ENCODE measurements at regions not wholly inside any gene's neighbourhood (a gene's known extent, or its start where the extent isn't known, plus 50 kb on each side); places are given as distances from the start of the nearest gene placed in this dataset.

- no peak overlapping the region for H3K4me3 ChIP-seq (ENCODE audit: low read depth in 1 of 5, low read length in 5 of 5)
- H3K4me1 ChIP-seq (ENCODE audit: control insufficient read depth in 5 of 5, insufficient read depth in 5 of 5, low read length in 5 of 5) = no peaks in the 10 kb centered on the region
- no peak overlapping the region for H3K27ac ChIP-seq (ENCODE audit: low read depth, low read length)
- peaks cover 2 to 31% (median 25%) of the 10 kb centered on the region in 5 donors for H3K9me3 ChIP-seq (ENCODE audit: control insufficient read depth in 5 of 5, low read length in 5 of 5)
- H3K9ac ChIP-seq (ENCODE audit: low read length in 5 of 5) = no peak overlapping the region
- H3K27me3 ChIP-seq (ENCODE audit: control insufficient read depth in 5 of 5, insufficient read depth in 4 of 5, low read length in 5 of 5) = peaks cover 0 to 5% (median 0%) of the 10 kb centered on the region in 5 donors
- no peaks in the 10 kb centered on the region for H3K36me3 ChIP-seq (ENCODE audit: control insufficient read depth in 5 of 5, insufficient read depth in 5 of 5, low read length in 5 of 5)
Measured at GRCh38 chr22:48675830-48676145, 1151.9 kb downstream of the BRD1 start.

GRCh38 chr22:48675141-48675829 is 1152.4 kb downstream of the BRD1 start:
- H3K27ac ChIP-seq (ENCODE audit: low read depth, low read length) = no peak overlapping the region
- H3K4me3 ChIP-seq (ENCODE audit: low read depth in 1 of 5, low read length in 5 of 5) = no peak overlapping the region
- peaks cover 2 to 32% (median 25%) of the 10 kb centered on the region in 5 donors for H3K9me3 ChIP-seq (ENCODE audit: control insufficient read depth in 5 of 5, low read length in 5 of 5)
- H3K27me3 ChIP-seq (ENCODE audit: control insufficient read depth in 5 of 5, insufficient read depth in 4 of 5, low read length in 5 of 5) = peaks cover 0 to 5% (median 0%) of the 10 kb centered on the region in 5 donors
- H3K4me1 ChIP-seq (ENCODE audit: control insufficient read depth in 5 of 5, insufficient read depth in 5 of 5, low read length in 5 of 5) = no peaks in the 10 kb centered on the region
- H3K9ac ChIP-seq (ENCODE audit: low read length in 5 of 5) = no peak overlapping the region
- no peaks in the 10 kb centered on the region for H3K36me3 ChIP-seq (ENCODE audit: control insufficient read depth in 5 of 5, insufficient read depth in 5 of 5, low read length in 5 of 5)

GRCh38 chr22:48673806-48674500 is 1153.7 kb downstream of the BRD1 start:
- H3K27ac ChIP-seq (ENCODE audit: low read depth, low read length) = no peak overlapping the region
- H3K36me3 ChIP-seq (ENCODE audit: control insufficient read depth in 5 of 5, insufficient read depth in 5 of 5, low read length in 5 of 5) = no peaks in the 10 kb centered on the region
- peaks cover 2 to 32% (median 25%) of the 10 kb centered on the region in 5 donors for H3K9me3 ChIP-seq (ENCODE audit: control insufficient read depth in 5 of 5, low read length in 5 of 5)
- no peak overlapping the region for H3K4me3 ChIP-seq (ENCODE audit: low read depth in 1 of 5, low read length in 5 of 5)
- H3K4me1 ChIP-seq (ENCODE audit: control insufficient read depth in 5 of 5, insufficient read depth in 5 of 5, low read length in 5 of 5) = no peaks in the 10 kb centered on the region
- H3K27me3 ChIP-seq (ENCODE audit: control insufficient read depth in 5 of 5, insufficient read depth in 4 of 5, low read length in 5 of 5) = peaks cover 0 to 8% (median 0%) of the 10 kb centered on the region in 5 donors
- H3K9ac ChIP-seq (ENCODE audit: low read length in 5 of 5) = no peak overlapping the region

- peaks cover 0 to 8% (median 0%) of the 10 kb centered on the region in 5 donors for H3K27me3 ChIP-seq (ENCODE audit: control insufficient read depth in 5 of 5, insufficient read depth in 4 of 5, low read length in 5 of 5)
- no peak overlapping the region for H3K9ac ChIP-seq (ENCODE audit: low read length in 5 of 5)
- no peaks in the 10 kb centered on the region for H3K4me1 ChIP-seq (ENCODE audit: control insufficient read depth in 5 of 5, insufficient read depth in 5 of 5, low read length in 5 of 5)
- H3K27ac ChIP-seq (ENCODE audit: low read depth, low read length) = no peak overlapping the region
- H3K9me3 ChIP-seq (ENCODE audit: control insufficient read depth in 5 of 5, low read length in 5 of 5) = peaks cover 2 to 32% (median 25%) of the 10 kb centered on the region in 5 donors
- H3K36me3 ChIP-seq (ENCODE audit: control insufficient read depth in 5 of 5, insufficient read depth in 5 of 5, low read length in 5 of 5) = no peaks in the 10 kb centered on the region
- H3K4me3 ChIP-seq (ENCODE audit: low read depth in 1 of 5, low read length in 5 of 5) = peak overlapping the region in 1 of 5 donors; percentile 7
Measured at GRCh38 chr22:48672387-48672786, 1155.3 kb downstream of the BRD1 start.

GRCh38 chr22:48670731-48671130 is 1156.9 kb downstream of the BRD1 start:
- H3K36me3 ChIP-seq (ENCODE audit: control insufficient read depth in 5 of 5, insufficient read depth in 5 of 5, low read length in 5 of 5) = no peaks in the 10 kb centered on the region
- H3K4me3 ChIP-seq (ENCODE audit: low read depth in 1 of 5, low read length in 5 of 5) = no peak overlapping the region
- H3K9me3 ChIP-seq (ENCODE audit: control insufficient read depth in 5 of 5, low read length in 5 of 5) = peaks cover 2 to 32% (median 25%) of the 10 kb centered on the region in 5 donors
- H3K4me1 ChIP-seq (ENCODE audit: control insufficient read depth in 5 of 5, insufficient read depth in 5 of 5, low read length in 5 of 5) = no peaks in the 10 kb centered on the region
- H3K27me3 ChIP-seq (ENCODE audit: control insufficient read depth in 5 of 5, insufficient read depth in 4 of 5, low read length in 5 of 5) = peaks cover 0 to 8% (median 0%) of the 10 kb centered on the region in 5 donors
- no peak overlapping the region for H3K9ac ChIP-seq (ENCODE audit: low read length in 5 of 5)
- no peak overlapping the region for H3K27ac ChIP-seq (ENCODE audit: low read depth, low read length)

GRCh38 chr22:48669986-48670716 is 1157.5 kb downstream of the BRD1 start:
- no peak overlapping the region for H3K27ac ChIP-seq (ENCODE audit: low read depth, low read length)
- H3K27me3 ChIP-seq (ENCODE audit: control insufficient read depth in 5 of 5, insufficient read depth in 4 of 5, low read length in 5 of 5) = peaks cover 0 to 8% (median 0%) of the 10 kb centered on the region in 5 donors
- H3K9me3 ChIP-seq (ENCODE audit: control insufficient read depth in 5 of 5, low read length in 5 of 5) = peaks cover 2 to 32% (median 25%) of the 10 kb centered on the region in 5 donors
- H3K4me3 ChIP-seq (ENCODE audit: low read depth in 1 of 5, low read length in 5 of 5) = no peak overlapping the region
- no peaks in the 10 kb centered on the region for H3K4me1 ChIP-seq (ENCODE audit: control insufficient read depth in 5 of 5, insufficient read depth in 5 of 5, low read length in 5 of 5)
- no peaks in the 10 kb centered on the region for H3K36me3 ChIP-seq (ENCODE audit: control insufficient read depth in 5 of 5, insufficient read depth in 5 of 5, low read length in 5 of 5)
- no peak overlapping the region for H3K9ac ChIP-seq (ENCODE audit: low read length in 5 of 5)

GRCh38 chr22:48669226-48669625 is 1158.4 kb downstream of the BRD1 start:
- Histone ChIP-seq H3K27ac (ENCODE audit: low read depth, low read length) (no peak overlapping the region), H3K36me3 (ENCODE audit: control insufficient read depth in 5 of 5, insufficient read depth in 5 of 5, low read length in 5 of 5) (no peaks in the 10 kb centered on the region), H3K9ac (ENCODE audit: low read length in 5 of 5) (no peak overlapping the region), H3K9me3 (ENCODE audit: control insufficient read depth in 5 of 5, low read length in 5 of 5) (peaks cover 2 to 34% (median 28%) of the 10 kb centered on the region in 5 donors), H3K4me3 (ENCODE audit: low read depth in 1 of 5, low read length in 5 of 5) (no peak overlapping the region), H3K4me1 (ENCODE audit: control insufficient read depth in 5 of 5, insufficient read depth in 5 of 5, low read length in 5 of 5) (no peaks in the 10 kb centered on the region), H3K27me3 (ENCODE audit: control insufficient read depth in 5 of 5, insufficient read depth in 4 of 5, low read length in 5 of 5) (peaks cover 0 to 8% (median 0%) of the 10 kb centered on the region in 5 donors)

- H3K9me3 ChIP-seq (ENCODE audit: control insufficient read depth in 5 of 5, low read length in 5 of 5) = peaks cover under 1 to 29% (median 26%) of the 10 kb centered on the region in 5 donors
Measured at GRCh38 chr22:48667289-48667688, 1160.4 kb downstream of the BRD1 start.

GRCh38 chr22:48666620-48667019 is 1161.1 kb downstream of the BRD1 start:
- no peak overlapping the region for H3K9ac ChIP-seq (ENCODE audit: low read length in 5 of 5)
- peaks cover 0 to 23% (median 21%) of the 10 kb centered on the region in 5 donors for H3K9me3 ChIP-seq (ENCODE audit: control insufficient read depth in 5 of 5, low read length in 5 of 5)
- H3K4me3 ChIP-seq (ENCODE audit: low read depth in 1 of 5, low read length in 5 of 5) = no peak overlapping the region

More at GRCh38 chr22:48667289-48667688, 1160.4 kb downstream of the BRD1 start:
- no peaks in the 10 kb centered on the region for H3K36me3 ChIP-seq (ENCODE audit: control insufficient read depth in 5 of 5, insufficient read depth in 5 of 5, low read length in 5 of 5)
- no peak overlapping the region for H3K4me3 ChIP-seq (ENCODE audit: low read depth in 1 of 5, low read length in 5 of 5)
- peaks cover 0 to 8% (median 3%) of the 10 kb centered on the region in 5 donors for H3K27me3 ChIP-seq (ENCODE audit: control insufficient read depth in 5 of 5, insufficient read depth in 4 of 5, low read length in 5 of 5)
- no peaks in the 10 kb centered on the region for H3K4me1 ChIP-seq (ENCODE audit: control insufficient read depth in 5 of 5, insufficient read depth in 5 of 5, low read length in 5 of 5)
- H3K9ac ChIP-seq (ENCODE audit: low read length in 5 of 5) = no peak overlapping the region
- no peak overlapping the region for H3K27ac ChIP-seq (ENCODE audit: low read depth, low read length)

More at GRCh38 chr22:48666620-48667019, 1161.1 kb downstream of the BRD1 start:
- H3K27ac ChIP-seq (ENCODE audit: low read depth, low read length) = no peak overlapping the region
- no peaks in the 10 kb centered on the region for H3K36me3 ChIP-seq (ENCODE audit: control insufficient read depth in 5 of 5, insufficient read depth in 5 of 5, low read length in 5 of 5)
- H3K4me1 ChIP-seq (ENCODE audit: control insufficient read depth in 5 of 5, insufficient read depth in 5 of 5, low read length in 5 of 5) = no peaks in the 10 kb centered on the region
- peaks cover 0 to 8% (median 3%) of the 10 kb centered on the region in 5 donors for H3K27me3 ChIP-seq (ENCODE audit: control insufficient read depth in 5 of 5, insufficient read depth in 4 of 5, low read length in 5 of 5)
